A549 (cell line): ENCODE measurements at regions not wholly inside any gene's neighbourhood (a gene's known extent, or its start where the extent isn't known, plus 50 kb on each side); places are given as distances from the start of the nearest gene placed in this dataset.

Source experiments
- ATAC-seq, 2 experiments: fragments of 200-7000 bp in 1 of 2; fragments of >200 bp in 1 of 2; cut with Nextera tagmentation in 1 of 2; cut with Tn5 transposase in 1 of 2; 3 replicates each; pipeline versions ENCODE4 v1.8.0 to v1.9.1; 2018 to 2020; ENCODE audit warnings: mild to moderate bottlenecking in 1 of 2, moderate library complexity in 1 of 2
- CTCF ChIA-PET: fragments of 300-600 bp; sonication (Branson Sonifier 250); formaldehyde crosslinking; extraction: SDS; loops from one replicate; lab custom pipeline; 2021; ENCODE audit warnings: antibody characterized with exemption, inconsistent platforms; lab: Yijun Ruan, JAX
- POLR2A ChIA-PET: fragments of 350-600 bp; formaldehyde crosslinking; extraction: SDS; loops from one replicate; lab custom pipeline; 2021; ENCODE audit warnings: antibody characterized with exemption, inconsistent platforms; lab: Yijun Ruan, JAX
- DNase-seq, 2 experiments: peaks; one replicate each; pipeline versions ENCODE4 v3.0.0 to v3.0.0-alpha.2; 2011 to 2016; ENCODE audit warnings: low read depth in 1 of 2, low spot score in 1 of 2
- FAIRE-seq: peaks from 2 replicates; lab custom pipeline; 2011; peaks lifted over from hg19 to GRCh38; lab: Jason Lieb, UNC
- H3K27ac ChIP-seq, 2 experiments: fragments of >200 bp; sonication (Bioruptor Twin); formaldehyde crosslinking; 3 replicates each; pipeline ENCODE4 v1.5.1; 2016 to 2017
- H3K4me1 ChIP-seq: fragments of >200 bp; sonication (Bioruptor Twin); formaldehyde crosslinking; 3 replicates; pipeline ENCODE4 v1.6.1; 2016
- H3K4me2 ChIP-seq: fragments of >200 bp; sonication (Bioruptor Twin); formaldehyde crosslinking; 3 replicates; pipeline ENCODE4 v1.6.1; 2016
- H3K4me3 ChIP-seq: fragments of >200 bp; sonication (Bioruptor Twin); formaldehyde crosslinking; 3 replicates; pipeline ENCODE4 v1.5.1; 2016
- H3K9me3 ChIP-seq: fragments of >200 bp; sonication (Bioruptor Twin); formaldehyde crosslinking; 3 replicates; pipeline ENCODE4 v1.6.1; 2016
- ATOH8 ChIP-seq: fragments of 250-450 bp; sonication (Bioruptor Pico); IDR thresholded peaks from 2 replicates; pipeline ENCODE4 v1.5.0; 2020; ENCODE audit warnings: low read depth, mild to moderate bottlenecking, moderate library complexity
- BHLHE40 ChIP-seq: IDR thresholded peaks from 2 replicates; pipeline ENCODE4 v1.6.1; 2012; ENCODE audit warnings: low read depth, low read length, inconsistent platforms
- CEBPB ChIP-seq, 2 experiments: fragments of >200 bp in 1 of 2; sonication (Bioruptor Twin) in 1 of 2; formaldehyde crosslinking in 1 of 2; IDR thresholded peaks; 2 replicates each; pipeline ENCODE4 v1.6.1; 2012 to 2016
- CHD2 ChIP-seq: fragments of 150-350 bp; IDR thresholded peaks from 2 replicates; pipeline ENCODE4 v1.6.1; 2014; ENCODE audit warnings: low read length; ENCODE audit not compliant: partially characterized antibody
- E2F6 ChIP-seq: IDR thresholded peaks from 2 replicates; pipeline ENCODE4 v1.6.1; 2012; ENCODE audit warnings: low read depth, borderline replicate concordance
- EHF ChIP-seq: fragments of 250-450 bp; sonication (Bioruptor Pico); IDR thresholded peaks from 2 replicates; pipeline ENCODE4 v1.5.0; 2020; ENCODE audit warnings: mild to moderate bottlenecking
- EHMT2 ChIP-seq: fragments of 200-600 bp; sonication (generic); IDR thresholded peaks from 2 replicates; pipeline ENCODE4 v1.6.1; 2016; ENCODE audit warnings: antibody characterized with exemption, low read depth, mild to moderate bottlenecking, moderate library complexity
- EP300 ChIP-seq, 2 experiments: fragments of >200 bp; sonication (Bioruptor Twin); formaldehyde crosslinking; IDR thresholded peaks; 2 replicates in 1 of 2; 3 replicates in 1 of 2; pipeline ENCODE4 v1.6.1; 2016 to 2017
- ESRRA ChIP-seq: fragments of 150-350 bp; IDR thresholded peaks from 2 replicates; pipeline ENCODE4 v1.6.1; 2014; ENCODE audit warnings: mild to moderate bottlenecking, low read length, borderline replicate concordance
- FOSL2 ChIP-seq, 2 experiments: fragments of 450-650 bp in 1 of 2; fragments of >200 bp in 1 of 2; sonication (Bioruptor Twin) in 1 of 2; formaldehyde crosslinking; IDR thresholded peaks; 2 replicates each; pipeline versions ENCODE4 v1.5.0 to v1.6.1; 2016 to 2020; ENCODE audit warnings: mild to moderate bottlenecking in 1 of 2, moderate library complexity in 1 of 2
- GATA3 ChIP-seq: IDR thresholded peaks from 2 replicates; pipeline ENCODE4 v1.6.1; 2012; ENCODE audit warnings: borderline replicate concordance
- HDAC2 ChIP-seq: fragments of 200-600 bp; sonication (generic); IDR thresholded peaks from 2 replicates; pipeline ENCODE4 v1.6.1; 2016
- HES2 ChIP-seq: fragments of >200 bp; sonication (Bioruptor Twin); formaldehyde crosslinking; IDR thresholded peaks from 2 replicates; pipeline ENCODE4 v1.6.1; 2016
- HEYL ChIP-seq: fragments of 250-450 bp; sonication (Bioruptor Pico); IDR thresholded peaks from 2 replicates; pipeline ENCODE4 v1.8.0; 2021; ENCODE audit warnings: mild to moderate bottlenecking, moderate library complexity
- HOXA7 ChIP-seq: fragments of 250-450 bp; sonication (Bioruptor Pico); IDR thresholded peaks from 2 replicates; pipeline ENCODE4 v1.5.0; 2020; ENCODE audit warnings: mild to moderate bottlenecking, moderate library complexity
- HOXB13 ChIP-seq: fragments of 250-450 bp; sonication (Bioruptor Pico); IDR thresholded peaks from 2 replicates; pipeline ENCODE4 v1.5.0; 2020; ENCODE audit warnings: low read depth, mild to moderate bottlenecking, moderate library complexity
- HOXB5 ChIP-seq: fragments of 250-450 bp; sonication (Bioruptor Pico); IDR thresholded peaks from 2 replicates; pipeline ENCODE4 v1.5.0; 2020; ENCODE audit warnings: mild to moderate bottlenecking, moderate library complexity
- JUN ChIP-seq, 2 experiments: fragments of >200 bp; sonication (Bioruptor Twin); formaldehyde crosslinking; IDR thresholded peaks; 2 replicates in 1 of 2; 3 replicates in 1 of 2; pipeline ENCODE4 v1.6.1; 2016 to 2017
- KDM1A ChIP-seq: fragments of 200-600 bp; sonication (generic); IDR thresholded peaks from 2 replicates; pipeline ENCODE4 v1.6.1; 2016; ENCODE audit warnings: low read depth, mild to moderate bottlenecking
- KDM5A ChIP-seq: fragments of 200-600 bp; sonication (generic); IDR thresholded peaks from 2 replicates; pipeline ENCODE4 v1.6.1; 2016; ENCODE audit warnings: antibody characterized with exemption, mild to moderate bottlenecking
- MAFK ChIP-seq: fragments of 450-650 bp; IDR thresholded peaks from 2 replicates; pipeline ENCODE4 v1.6.1; 2014; ENCODE audit not compliant: partially characterized antibody
- MYC ChIP-seq: IDR thresholded peaks from 2 replicates; pipeline ENCODE4 v1.6.1; 2012; ENCODE audit warnings: mild to moderate bottlenecking, inconsistent platforms, low read length, improper control_type of control experiment, borderline replicate concordance
- NPAS2 ChIP-seq: fragments of 250-450 bp; sonication (Bioruptor Pico); IDR thresholded peaks from 2 replicates; pipeline ENCODE4 v1.8.0; 2022; ENCODE audit warnings: mild to moderate bottlenecking, moderate library complexity, borderline replicate concordance
- NR3C1 ChIP-seq: fragments of >200 bp; sonication (Bioruptor Twin); formaldehyde crosslinking; IDR thresholded peaks from 3 replicates; pipeline ENCODE4 v1.6.1; 2017
- PBX3 ChIP-seq: IDR thresholded peaks from 2 replicates; pipeline ENCODE4 v1.6.1; 2012
- PHF8 ChIP-seq: fragments of 200-600 bp; sonication (generic); IDR thresholded peaks from 2 replicates; pipeline ENCODE4 v1.6.1; 2016; ENCODE audit warnings: low read depth, mild to moderate bottlenecking, antibody characterized with exemption, moderate library complexity, borderline replicate concordance
- POLR2A ChIP-seq: IDR thresholded peaks from 2 replicates; pipeline ENCODE4 v1.6.1; 2012; ENCODE audit warnings: mild to moderate bottlenecking, low read length
- RAD21 ChIP-seq, 2 experiments: fragments of >200 bp in 1 of 2; sonication (Bioruptor Twin) in 1 of 2; formaldehyde crosslinking in 1 of 2; IDR thresholded peaks in 1 of 2; conservative IDR thresholded peaks in 1 of 2; 2 replicates in 1 of 2; 3 replicates in 1 of 2; pipeline ENCODE4 v1.6.1; 2012 to 2018; ENCODE audit warnings: inconsistent platforms in 1 of 2
- USF2 ChIP-seq: fragments of 450-650 bp; IDR thresholded peaks from 2 replicates; pipeline ENCODE4 v1.6.1; 2014; ENCODE audit warnings: antibody characterized with exemption
- ZC3H11A ChIP-seq: fragments of 450-650 bp; IDR thresholded peaks from 2 replicates; pipeline ENCODE4 v1.6.1; 2014; ENCODE audit warnings: antibody characterized with exemption, mild to moderate bottlenecking
- ZFP36 ChIP-seq: fragments of 450-650 bp; IDR thresholded peaks from 2 replicates; pipeline ENCODE4 v1.6.1; 2014; ENCODE audit warnings: borderline replicate concordance; ENCODE audit not compliant: partially characterized antibody
- ZNF302 ChIP-seq: fragments of 250-450 bp; sonication (Bioruptor Pico); IDR thresholded peaks from 2 replicates; pipeline ENCODE4 v1.9.0; 2021; ENCODE audit warnings: inconsistent platforms, mild to moderate bottlenecking, moderate library complexity
- WGBS: methylation state at CpG from one replicate; pipeline ENCODE4 v1.1.6; 2017; ENCODE audit errors: missing lambda C conversion rate; 5-methylcytosine and 5-hydroxymethylcytosine counted together

- TF ChIP-seq HOXA7 (no peak), ESRRA (no peak), CHD2 (no peak), CEBPB (IDR thresholded peaks at IDR 0.05) (no peak), USF2 (no peak), EHMT2 (no peak), ZNF302 (no peak), MAFK (no peak), HOXB5 (no peak), ZC3H11A (no peak), ATOH8 (CRISPR knock-in tag) (no peak), KDM5A (no peak), POLR2A (no peak)
- ATAC-seq (no peak), DNase-seq (no peak), FAIRE-seq (no peak)
- Histone ChIP-seq H3K4me2 (no peak overlapping the region), H3K9me3 (no peaks in the 10 kb centered on the region), H3K27ac (no peak overlapping the region), H3K4me3 (no peak overlapping the region), H3K4me1 (no peaks in the 10 kb centered on the region)
- ChIA-PET CTCF (no interaction called here), POLR2A (no interaction called here)
These were observed 1056.5 kb upstream of the CDH8 start for GRCh38 chr16:63092736-63093135.

GRCh38 chr16:63082101-63082500 is 1045.9 kb upstream of the CDH8 start:
- TF ChIP-seq HES2 (no peak), GATA3 (no peak)
- TF ChIP-seq, all 56 proteins: peak for 0
- ChIA-PET CTCF (no interaction called here), POLR2A (no interaction called here)
- no peak for ATAC-seq
- FAIRE-seq, result no peak
- H3K4me3 ChIP-seq, result no peak overlapping the region
- no peak overlapping the region for H3K27ac ChIP-seq
- no peak for DNase-seq
- H3K9me3 ChIP-seq, result no peaks in the 10 kb centered on the region
- WGBS, result 9% methylated on average over 2 of the region's 2 CpGs
- H3K4me1 ChIP-seq, result no peaks in the 10 kb centered on the region
- no peak overlapping the region for H3K4me2 ChIP-seq

- CTCF ChIA-PET, result no interaction called here
- TF ChIP-seq KDM1A, result no peak
- TF ChIP-seq HOXB5, result no peak
- TF ChIP-seq CEBPB (IDR thresholded peaks at IDR 0.05), result no peak
- TF ChIP-seq HDAC2, result no peak
- TF ChIP-seq RAD21 (conservative IDR thresholded peaks at IDR 0.05 in 1 of 2, IDR thresholded peaks at IDR 0.05 in 1 of 2), result no peak
- TF ChIP-seq USF2, result no peak
- no peak for TF ChIP-seq HOXB13
- no peak for TF ChIP-seq EHF (CRISPR knock-in tag)
- no peak for TF ChIP-seq JUN (IDR thresholded peaks at IDR 0.05)
- TF ChIP-seq HOXA7, result no peak
- TF ChIP-seq MYC, result no peak
- H3K4me2 ChIP-seq, result no peak overlapping the region
- H3K27ac ChIP-seq, result no peak overlapping the region
- FAIRE-seq, result no peak
- WGBS, result 59% methylated on average over 1 of the region's 1 CpG
- DNase-seq, result no peak
- no peak overlapping the region for H3K4me3 ChIP-seq
- POLR2A ChIA-PET, result no interaction called here
- H3K9me3 ChIP-seq, result no peaks in the 10 kb centered on the region
- ATAC-seq, result no peak
- H3K4me1 ChIP-seq, result no peaks in the 10 kb centered on the region
These were observed 1044.5 kb upstream of the CDH8 start for GRCh38 chr16:63080746-63081145.

- FAIRE-seq (no peak), DNase-seq (no peak), ATAC-seq (no peak)
- Histone ChIP-seq H3K4me3 (no peak overlapping the region), H3K4me2 (no peak overlapping the region), H3K4me1 (no peaks in the 10 kb centered on the region), H3K9me3 (no peaks in the 10 kb centered on the region; the same call in 2 of the 3 replicates), H3K27ac (no peak overlapping the region)
- 14% methylated on average over 4 of the region's 4 CpGs for WGBS
- ChIA-PET POLR2A (no interaction called here), CTCF (no interaction called here)
- no peak for TF ChIP-seq ZFP36
- no peak for TF ChIP-seq EP300 (IDR thresholded peaks at IDR 0.05)
- TF ChIP-seq NR3C1, result no peak
- no peak for TF ChIP-seq NPAS2 (CRISPR knock-in tag)
- no peak for TF ChIP-seq RAD21 (conservative IDR thresholded peaks at IDR 0.05 in 1 of 2, IDR thresholded peaks at IDR 0.05 in 1 of 2)
- TF ChIP-seq HEYL (CRISPR knock-in tag), result no peak
- TF ChIP-seq PHF8, result no peak
- no peak for TF ChIP-seq FOSL2 (IDR thresholded peaks at IDR 0.05)
- TF ChIP-seq FOSL2 (CRISPR knock-in tag; IDR thresholded peaks at IDR 0.05), result no peak
- no peak for TF ChIP-seq PBX3
- no peak for TF ChIP-seq BHLHE40
- no peak for TF ChIP-seq E2F6
These were observed 1032.8 kb upstream of the CDH8 start for GRCh38 chr16:63069047-63069446.
